Fibroblast of skin of abdomen (primary cell): ENCODE measurements at regions not wholly inside any gene's neighbourhood (a gene's known extent, or its start where the extent isn't known, plus 50 kb on each side); places are given as distances from the start of the nearest gene placed in this dataset.

Experiments
- DNase-seq: peaks from one replicate; pipeline ENCODE4 v3.0.0-alpha.2; 2013

DNA sequence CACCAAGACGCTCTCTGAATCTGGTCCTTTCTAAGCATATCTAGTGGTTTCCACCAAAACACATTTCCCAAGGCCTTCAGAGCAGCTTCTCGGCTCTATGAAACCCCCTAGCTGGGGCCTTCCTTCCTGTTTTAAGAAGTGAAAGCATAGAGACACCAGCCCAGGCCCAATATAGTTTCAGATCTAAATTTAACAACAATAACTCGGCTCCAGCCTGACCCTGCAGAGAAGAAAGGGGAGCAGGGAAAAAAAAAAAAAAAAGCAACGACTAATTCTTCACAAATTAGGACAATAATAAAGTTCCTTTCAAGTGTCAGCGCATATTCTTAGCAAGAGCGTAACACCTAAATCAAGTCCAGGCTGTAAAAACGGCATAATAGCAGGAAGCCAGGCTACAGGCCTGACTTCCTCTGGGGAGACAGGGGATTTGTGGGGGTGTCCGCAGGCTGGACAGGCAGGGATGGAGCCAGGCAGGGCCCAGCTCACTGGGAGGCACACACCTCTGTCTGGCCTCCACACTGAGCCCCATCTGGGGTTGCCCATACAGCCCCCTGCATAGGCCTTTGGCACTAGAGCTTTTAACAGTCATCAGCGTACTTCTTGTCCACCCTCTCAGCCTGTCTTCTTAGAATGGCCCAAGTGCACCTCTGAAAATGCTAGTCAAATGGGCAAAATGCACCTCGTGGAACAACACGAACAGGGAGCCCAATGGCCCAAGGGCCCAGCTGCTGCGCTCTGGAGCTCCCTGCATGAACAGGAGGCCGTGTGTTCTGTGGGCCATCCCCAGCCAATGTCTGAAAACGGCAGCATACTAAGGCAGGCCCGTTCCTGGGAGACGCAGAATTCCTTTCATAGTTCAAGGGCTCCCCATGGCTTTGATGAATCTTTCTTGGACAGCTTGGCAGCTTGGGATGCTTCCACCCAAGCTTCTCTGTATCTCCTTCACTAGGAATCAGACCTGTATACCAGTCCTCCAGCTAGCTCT is 772.9 kb downstream of the MED13L start:
- DNase-seq, result peak; percentile 4

DNA sequence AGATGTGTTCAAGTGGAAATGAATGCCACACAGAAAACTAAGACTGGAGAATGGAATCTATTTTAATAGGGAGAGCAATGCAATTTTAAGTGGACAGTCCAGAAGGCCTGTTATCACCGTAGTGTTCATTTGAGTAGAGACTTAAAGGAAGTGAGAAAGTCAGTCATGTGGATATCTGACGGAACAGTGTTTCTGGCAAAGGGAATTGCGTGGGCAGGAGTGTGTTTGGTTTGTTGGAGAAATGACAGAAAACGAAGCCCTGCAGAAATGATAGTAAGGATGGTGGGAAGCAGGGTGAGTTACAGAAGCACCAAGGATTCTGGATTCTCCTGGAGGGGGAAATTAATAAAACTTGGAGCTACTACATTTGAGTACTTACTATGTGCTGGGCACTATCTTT is 776.6 kb downstream of the MED13L start:
- DNase-seq, result no peak

DNA sequence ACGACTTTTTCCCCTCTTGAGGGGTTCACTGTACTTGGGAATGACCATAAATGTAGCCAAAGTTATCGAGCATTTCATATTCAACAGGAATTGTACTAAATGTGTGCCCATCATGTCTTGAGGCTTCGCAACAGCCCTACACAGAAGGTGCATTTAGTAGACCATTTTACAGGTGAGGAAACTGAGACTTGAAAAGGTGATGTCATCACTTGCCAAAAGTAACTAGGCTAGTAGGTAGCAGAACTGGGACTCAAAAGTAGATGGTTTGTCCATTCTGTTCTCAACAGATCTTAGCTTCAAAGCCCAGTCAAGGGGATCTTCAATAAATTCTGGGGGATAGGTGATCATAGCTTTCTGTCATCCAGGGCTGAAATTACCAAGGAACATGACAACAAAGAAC is 782.2 kb downstream of the MED13L start:
- no peak for DNase-seq

DNA sequence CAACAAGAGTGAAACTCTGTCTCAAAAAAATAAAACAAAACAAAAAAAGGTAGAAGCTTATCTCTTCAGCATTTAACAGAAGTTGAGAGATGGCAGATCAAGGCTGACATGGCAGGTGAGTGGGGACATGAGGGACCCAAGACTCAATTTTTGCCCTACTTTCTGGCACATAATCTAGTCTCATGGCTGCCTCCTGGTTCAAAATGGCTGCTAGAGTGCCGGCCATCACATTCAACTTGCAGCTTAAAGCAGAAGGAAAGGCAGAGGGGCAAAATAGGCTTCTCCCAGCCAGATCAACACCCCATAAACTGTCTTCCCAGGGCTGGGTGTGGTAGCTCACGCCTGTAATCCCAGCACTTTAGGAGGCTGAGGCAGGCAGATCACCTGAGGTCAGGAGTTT is 784.9 kb downstream of the MED13L start:
- DNase-seq, result no peak

DNA sequence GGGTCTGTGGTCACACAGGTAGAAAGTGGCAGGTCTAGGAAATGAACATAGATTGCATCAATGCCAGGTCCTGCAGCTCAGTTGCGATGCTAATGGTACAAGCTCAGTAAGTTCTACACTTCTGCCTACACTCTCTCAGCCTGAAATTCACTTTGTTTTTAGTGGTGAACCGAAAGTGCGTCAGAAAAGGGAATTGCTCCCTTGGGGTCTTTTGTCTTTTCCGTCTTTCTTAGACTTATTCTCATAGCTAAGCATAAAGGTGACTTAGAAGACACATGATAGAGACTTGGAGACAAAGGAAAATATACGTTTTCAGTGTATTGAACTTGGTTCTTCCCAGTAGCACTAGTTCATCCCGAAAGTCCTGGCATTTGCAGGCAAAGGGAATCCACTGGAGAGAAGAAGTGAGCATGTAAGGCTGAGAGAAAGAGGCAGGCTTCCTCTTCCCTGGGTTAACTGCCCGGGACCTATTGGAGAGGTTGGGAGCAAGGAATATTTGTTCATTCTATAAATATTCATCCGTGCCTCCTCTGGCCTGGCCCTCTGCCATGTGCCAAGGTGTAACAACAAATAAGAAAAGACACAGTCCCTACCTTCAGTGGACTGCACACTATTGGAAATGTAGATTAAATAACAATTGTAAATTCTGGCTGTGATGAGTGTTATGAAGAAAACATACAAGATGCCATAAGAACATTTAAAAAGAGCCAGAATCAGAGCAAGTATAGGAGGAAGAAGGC is 785.8 kb downstream of the MED13L start:
- DNase-seq, result no peak

DNA sequence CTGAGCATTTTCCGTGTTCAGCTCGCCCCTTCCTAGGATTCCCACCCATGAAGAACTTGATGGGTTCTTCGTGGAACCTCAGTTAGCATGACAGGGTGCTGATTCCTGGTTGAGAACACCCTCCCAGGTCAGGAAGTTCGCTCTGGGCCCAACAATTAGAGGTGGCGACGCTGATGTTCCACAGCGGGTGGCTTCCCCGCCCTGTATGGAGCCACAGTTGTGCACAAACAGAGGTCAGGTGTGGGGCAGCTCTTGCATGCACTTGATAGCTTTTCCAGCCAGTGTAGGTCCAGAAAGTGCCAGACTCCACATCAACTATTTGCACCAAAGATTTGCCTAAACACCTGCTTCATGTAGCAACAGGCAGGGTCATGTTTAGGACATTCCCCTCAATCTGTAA is 788.2 kb downstream of the MED13L start:
- DNase-seq, result no peak

DNA sequence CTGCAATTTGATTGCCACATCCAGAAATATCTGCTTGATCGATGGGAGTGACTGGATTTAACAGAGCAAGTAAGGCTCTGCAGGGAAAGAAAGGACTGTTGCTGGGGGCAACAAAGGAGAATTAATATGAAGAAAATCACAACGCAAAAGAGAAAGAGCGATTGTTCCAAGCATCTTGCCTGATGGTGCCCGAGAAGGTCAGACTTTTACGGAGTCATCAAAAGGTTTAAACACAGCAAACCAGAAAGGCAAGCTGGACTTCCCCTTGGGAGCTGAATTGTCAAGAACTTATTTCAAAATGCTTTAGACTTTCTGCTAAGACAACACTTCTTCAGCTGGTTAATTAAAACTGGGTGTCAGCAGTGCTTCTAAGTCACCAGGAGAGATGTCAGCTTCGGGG is 791.5 kb downstream of the MED13L start:
- DNase-seq, result no peak

DNA sequence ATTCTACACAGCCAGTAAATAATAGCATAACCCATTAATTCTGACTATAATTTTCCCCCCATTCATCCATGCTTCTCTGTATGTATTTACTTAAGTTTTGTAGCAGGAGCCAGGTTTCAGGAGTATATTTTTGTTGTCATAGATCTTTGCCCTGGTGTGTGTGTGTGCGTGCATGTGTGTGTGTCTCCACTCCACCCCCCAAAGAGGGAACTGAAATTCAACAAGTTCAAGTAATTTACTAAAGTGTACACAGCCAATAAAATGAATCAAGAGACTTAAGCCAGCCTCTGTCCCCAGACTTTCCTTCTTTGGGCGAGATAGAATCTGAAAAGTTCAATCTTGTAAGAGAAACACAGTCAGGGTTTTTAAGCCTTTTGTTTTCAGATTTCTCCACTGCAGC is 792.0 kb downstream of the MED13L start:
- DNase-seq, result no peak

DNA sequence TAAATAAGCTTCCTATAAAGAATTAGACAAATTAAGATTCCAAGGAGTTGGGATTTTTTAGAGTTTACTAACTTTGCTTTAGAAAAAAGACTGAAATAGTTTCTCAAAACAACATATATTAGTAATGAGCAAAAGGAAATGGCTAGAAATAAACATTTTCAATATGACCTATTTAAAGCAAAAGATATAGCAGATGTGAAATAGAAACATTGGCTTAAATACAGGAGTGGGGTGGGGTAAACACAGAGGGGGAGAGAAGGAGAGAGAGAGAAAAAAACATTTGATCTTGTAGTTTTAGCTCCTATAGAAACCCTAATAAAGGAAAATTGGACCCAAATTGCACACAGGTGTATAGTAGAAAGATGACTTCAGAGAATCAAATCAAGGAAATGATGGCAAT is 794.5 kb downstream of the MED13L start:
- DNase-seq, result no peak

DNA sequence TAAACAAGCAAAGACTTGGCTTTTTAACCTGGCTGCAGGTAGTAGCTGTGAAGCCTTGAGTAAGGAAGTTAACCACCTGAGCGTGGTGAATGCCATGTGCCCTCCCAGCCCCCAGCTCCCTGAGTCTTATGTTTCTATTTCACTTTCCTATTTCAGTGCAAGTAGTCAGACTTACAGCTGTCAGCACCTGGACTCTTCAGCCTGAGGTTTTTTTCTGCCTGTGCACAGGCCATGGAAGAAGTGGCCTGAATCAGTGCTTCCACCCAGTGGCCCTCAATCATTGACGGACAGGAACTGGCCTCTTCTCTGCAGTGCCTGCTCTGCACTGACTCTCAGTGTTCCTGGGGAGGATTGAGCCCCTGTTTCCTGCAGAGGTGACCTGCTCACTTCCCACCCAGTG is 796.4 kb downstream of the MED13L start:
- no peak for DNase-seq

DNA sequence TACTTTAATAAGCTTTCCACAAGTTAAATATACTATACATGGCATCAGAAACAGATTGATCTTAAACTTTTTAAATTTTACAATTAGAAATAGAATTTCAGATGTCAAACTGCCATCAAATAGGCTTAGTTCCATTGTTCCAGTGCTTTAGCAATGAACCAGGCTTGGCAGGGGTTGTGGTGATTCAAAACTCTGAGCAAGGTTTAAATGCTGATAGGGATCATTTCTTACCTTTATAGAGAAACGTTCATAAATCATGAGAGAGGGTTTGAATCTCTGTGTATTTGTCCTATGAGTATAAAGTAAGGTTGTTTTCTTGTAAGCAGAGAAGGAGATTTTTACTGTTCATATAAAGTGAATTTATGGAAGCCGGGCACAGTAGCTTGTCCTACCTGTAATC is 794.5 kb upstream of the TBX3 start:
- DNase-seq, result no peak

DNA sequence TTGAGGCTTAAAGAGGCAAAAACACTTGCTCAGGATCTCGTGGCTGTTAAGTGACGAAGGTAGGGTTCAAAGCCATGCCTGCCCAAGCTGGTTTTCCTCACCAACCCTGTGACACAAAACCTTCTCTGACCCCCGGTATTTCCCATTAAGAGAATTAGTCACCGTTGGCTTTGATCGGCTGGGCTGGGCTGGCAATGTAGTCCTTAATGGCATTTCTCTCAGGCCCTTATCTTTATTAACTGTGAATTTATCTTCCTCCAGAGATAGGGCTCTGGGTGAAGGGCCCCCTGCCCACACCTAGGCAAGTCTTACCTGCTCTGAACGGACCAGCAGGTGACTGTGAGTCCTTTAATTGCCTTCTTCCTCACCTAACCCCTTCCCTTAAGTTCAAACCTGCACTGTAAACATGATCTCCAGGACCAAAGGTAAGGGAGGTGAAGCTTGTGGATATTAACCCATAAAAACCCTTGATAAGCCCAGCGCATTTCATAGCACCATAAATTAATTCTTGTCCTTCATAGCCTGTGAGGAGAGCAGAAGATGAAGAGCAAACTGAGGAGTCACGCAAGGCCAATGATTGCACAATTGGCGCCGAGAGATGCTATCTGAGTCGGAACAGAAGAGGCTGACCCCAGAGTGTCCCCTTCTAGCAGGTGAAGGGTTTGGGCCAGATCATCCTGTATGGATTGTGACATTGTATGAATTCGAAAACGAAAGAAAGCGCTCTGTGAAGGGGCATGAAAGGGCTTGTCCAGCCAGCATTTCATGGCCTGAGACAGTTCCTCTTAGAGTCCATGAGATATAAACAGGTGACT is 790.8 kb upstream of the TBX3 start:
- DNase-seq, result no peak

DNA sequence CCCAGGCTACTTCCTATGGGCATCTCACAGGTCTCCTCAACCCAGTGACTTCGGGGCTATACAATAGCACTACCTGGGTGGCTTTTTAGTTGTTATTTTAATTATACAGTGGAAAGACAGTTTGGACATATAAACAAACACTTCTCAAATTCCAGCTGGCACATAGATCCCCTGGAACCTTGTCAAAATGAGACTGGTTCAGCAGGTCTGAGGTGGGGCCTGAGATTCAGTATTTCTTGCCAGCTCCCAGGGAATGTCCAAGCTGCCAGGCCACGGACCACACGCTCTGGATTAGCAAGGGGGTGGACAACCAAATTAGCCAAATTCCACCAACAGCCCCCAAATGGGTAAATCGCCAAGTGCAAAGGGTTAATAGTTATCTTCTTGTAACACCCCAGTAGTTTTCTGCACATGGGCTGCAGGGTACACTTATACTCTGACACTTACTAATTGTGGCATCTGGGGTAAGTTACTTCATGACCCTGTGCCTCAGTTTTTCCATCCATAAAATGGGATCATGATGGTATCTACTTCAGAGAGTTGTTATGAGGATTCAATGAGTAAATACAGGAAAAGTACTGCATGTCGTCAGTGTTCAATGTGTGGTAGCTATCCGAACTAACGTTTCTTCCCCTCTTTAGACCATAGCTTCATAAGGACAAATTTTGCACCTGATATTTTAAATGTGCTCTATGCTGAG is 789.4 kb upstream of the TBX3 start:
- DNase-seq, result no peak

DNA sequence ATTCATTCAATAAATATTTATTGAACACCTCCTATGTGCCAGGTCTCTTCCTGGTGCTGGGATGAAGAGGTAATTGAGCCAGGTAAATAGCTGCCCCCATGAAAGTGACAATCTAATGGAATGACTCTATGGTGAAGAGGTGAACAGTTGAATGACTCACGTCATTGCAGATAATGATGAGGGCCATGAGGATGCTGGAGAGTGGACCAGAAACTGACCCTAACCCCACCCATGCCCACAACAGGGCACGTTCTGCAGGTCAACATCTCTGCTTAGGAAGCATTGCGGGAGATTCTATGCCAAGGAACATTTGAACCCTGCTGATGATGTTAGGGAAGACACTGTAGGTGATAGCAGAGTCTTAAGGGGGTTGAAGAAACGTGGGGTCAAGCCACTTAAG is 788.9 kb upstream of the TBX3 start:
- DNase-seq, result no peak

DNA sequence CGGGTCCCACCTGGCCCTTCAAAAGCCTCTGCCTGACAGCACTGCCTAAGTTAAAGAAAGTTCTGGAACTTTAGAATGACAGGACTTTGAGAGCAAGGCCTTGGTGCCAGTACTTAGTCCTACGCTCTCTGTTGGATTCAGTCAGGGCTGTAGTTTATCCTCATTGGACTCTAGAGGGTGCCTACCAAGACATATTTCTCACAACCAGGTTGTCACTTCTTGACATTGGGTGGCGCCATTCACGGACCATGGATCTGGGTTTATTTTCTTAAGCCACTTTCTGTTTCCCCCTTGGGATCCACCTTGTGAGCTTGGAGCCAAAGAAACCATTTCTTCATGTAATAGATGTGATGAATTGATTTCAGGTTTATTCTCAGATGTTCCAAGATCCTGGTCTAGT is 787.0 kb upstream of the TBX3 start:
- DNase-seq, result no peak

DNA sequence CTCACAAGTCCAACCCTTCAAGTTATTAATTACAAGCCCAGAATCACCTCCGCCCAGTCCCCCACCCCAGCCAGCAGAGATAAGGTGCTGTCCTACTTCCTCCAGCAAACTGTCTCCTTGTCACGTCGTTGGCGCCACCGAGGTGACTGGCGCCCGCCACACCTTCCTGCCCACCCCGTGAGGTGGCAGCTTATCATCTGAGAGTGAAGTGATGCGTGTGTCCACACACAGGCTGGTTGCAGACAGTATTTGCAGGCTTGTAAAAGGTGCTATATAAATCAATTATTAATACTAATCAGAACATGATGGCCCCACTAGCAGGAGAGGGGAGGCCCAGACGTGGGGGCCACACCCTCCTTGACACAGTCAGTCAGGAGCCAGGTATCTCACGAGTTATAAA is 786.6 kb upstream of the TBX3 start:
- DNase-seq, result no peak

DNA sequence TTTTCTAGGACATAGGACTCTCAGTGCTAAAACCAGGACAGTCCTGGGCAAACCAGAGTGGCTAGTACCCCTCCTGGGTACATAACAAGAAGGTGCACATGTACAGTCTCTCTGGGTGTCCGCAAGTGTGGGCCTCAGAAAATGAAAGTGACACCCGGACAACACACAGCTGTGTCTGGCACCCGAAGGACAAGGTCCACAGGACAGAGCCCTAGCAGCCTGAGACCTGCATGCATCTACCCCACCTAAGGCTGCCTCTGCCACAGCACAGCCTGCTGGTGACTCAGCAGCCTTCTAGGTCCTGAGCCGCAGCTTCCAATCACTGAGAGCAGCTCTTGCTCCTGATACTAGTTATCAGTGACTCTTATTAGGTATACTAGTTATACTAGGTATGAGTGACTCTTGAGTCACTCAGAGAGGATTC is 784.1 kb upstream of the TBX3 start:
- DNase-seq, result peak; percentile 35

DNA sequence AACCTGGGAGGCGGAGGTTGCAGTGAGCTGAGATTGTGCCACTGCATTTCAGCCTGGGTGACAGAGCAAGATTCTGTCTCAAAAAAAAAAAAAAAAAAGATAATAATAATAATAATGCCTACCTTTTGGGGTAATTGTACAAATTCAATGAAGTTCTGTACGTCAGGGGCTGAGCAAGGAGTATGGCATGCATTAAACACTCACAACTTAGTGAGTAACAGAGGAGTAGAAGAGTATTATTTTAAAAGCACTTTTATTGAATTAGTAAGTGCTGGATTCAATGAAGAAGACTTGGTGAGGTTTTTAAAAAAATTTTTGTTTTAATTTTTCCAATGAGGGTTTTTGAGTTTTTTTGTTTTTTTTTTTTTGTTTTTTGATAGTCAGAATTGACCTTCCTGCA is 783.6 kb upstream of the TBX3 start:
- peak; percentile 37 for DNase-seq

DNA sequence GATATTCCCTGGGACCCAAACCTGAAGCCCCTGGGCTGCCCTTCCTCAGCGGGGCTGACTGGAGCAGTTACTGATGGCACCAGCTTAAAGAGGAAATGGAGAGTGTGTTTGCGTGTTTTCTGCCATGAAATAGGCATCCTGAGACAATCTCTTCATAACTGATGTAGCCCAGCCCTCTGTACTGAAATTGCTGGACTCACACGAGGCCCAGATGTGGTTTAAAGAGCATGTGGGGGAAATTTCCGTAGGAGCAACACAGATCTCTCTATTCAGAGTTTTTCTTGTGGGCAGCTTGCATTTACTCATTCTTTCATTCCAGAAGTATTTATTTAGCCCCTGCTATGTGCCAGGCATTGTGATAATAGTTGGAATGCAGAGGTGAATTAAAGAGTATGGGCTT is 782.1 kb upstream of the TBX3 start:
- DNase-seq, result peak; percentile 56

DNA sequence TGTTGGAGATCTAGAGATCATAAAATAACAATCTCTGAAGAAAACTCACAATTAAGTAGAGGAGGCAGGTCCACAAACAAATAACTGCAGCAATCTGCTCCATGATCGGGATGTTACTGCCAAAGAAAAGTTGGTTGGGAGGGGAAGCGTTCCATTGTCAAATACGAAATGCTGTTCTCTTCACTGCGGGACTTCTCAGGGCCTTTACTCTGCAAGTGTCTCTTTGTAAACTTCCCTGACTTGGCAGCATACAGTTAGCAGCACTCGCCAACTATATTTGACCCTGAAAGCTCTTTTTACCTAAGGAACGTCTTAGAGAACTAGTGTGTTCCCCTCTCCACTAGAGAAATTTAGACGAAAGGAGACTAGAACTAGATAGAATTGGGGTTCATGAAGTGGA is 780.7 kb upstream of the TBX3 start:
- DNase-seq, result no peak

DNA sequence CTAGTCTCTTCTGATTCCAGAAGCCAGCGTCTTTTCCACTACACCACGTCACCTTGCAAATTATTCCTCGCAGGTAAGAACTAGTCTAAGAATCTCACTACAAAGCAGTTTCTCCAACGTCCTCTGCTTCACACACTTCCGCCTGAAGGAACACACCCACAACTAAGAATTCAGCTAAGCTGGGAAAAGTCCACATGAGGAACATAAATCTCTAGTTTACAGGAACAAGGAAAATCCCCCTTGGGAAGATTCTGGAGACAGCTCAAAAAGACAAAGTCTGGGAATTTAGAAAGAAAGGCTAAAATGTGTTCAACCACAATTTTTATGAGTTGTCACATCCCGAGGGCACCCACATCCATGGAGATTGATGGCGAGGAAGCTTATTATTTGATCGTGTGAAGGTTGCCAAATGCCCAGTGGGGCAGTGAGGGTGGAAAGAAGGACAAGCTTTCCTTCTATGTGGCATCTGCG is 780.2 kb upstream of the TBX3 start:
- peak; percentile 18 for DNase-seq

DNA sequence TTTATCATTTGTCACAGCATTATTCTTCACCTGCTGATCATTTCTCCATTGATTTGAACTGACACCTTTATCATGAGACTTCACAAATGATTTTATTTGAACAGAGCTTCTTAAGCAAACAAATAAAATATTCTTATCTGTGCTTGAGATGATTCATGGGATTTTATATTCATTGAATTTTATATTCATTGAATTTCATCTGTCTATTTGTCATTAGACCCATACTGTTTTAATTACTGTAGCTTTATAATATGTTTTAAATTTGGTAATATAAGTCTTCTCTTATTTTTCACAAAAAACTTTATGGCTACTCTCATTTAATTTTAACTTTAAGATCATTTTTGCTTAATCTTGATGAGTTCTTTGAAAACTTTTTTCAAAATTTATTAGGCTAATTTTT is 777.4 kb upstream of the TBX3 start:
- DNase-seq, result no peak
